ENCODE measurements at regions not wholly inside any gene's neighbourhood (a gene's known extent, or its start where the extent isn't known, plus 50 kb on each side); places are given as distances from the start of the nearest gene placed in this dataset.

GRCh38 chr9:103802068-103802467 lies 292.0 kb upstream of the SMC2 start:
- no peak for TF ChIP-seq ZNF24 (IDR thresholded peaks at IDR 0.05)
- no peak for TF ChIP-seq ZBTB40 (IDR thresholded peaks at IDR 0.05)
- no peak for TF ChIP-seq ZBTB40 (CRISPR knock-in tag; IDR thresholded peaks at IDR 0.05)
- no peak for TF ChIP-seq FOXP1 (CRISPR knock-in tag; IDR thresholded peaks at IDR 0.05)
- no peak for TF ChIP-seq MEIS2 (IDR thresholded peaks at IDR 0.05; ENCODE audit: partially characterized antibody)
- no peak for TF ChIP-seq ESRRA (IDR thresholded peaks at IDR 0.05; ENCODE audit: borderline replicate concordance, low read depth)
- no peak for TF ChIP-seq MXD1 (CRISPR knock-in tag; IDR thresholded peaks at IDR 0.05; ENCODE audit: borderline replicate concordance, poor library complexity, severe bottlenecking)
- no peak for TF ChIP-seq ZNF280B (CRISPR knock-in tag; IDR thresholded peaks at IDR 0.05)
- no peak for TF ChIP-seq POLR2A (conservative IDR thresholded peaks at IDR 0.05)
- TF ChIP-seq YY1 (IDR thresholded peaks at IDR 0.05; ENCODE audit: borderline replicate concordance in 1 of 3, control insufficient read depth in 1 of 3, extremely low read depth in 1 of 3, insufficient read depth in 3 of 3, insufficient read length in 1 of 3, insufficient replicate concordance in 2 of 3, low read depth in 1 of 3, low read length in 2 of 3): no peak
